D341Med (cell line): ENCODE measurements at regions not wholly inside any gene's neighbourhood (a gene's known extent, or its start where the extent isn't known, plus 50 kb on each side); places are given as distances from the start of the nearest gene placed in this dataset.
"Not testable (repeated sequence)": the region's sequence is repeated elsewhere in the genome, so short reads cannot be mapped to it uniquely, and the experiment has no call there.

ENCODE experiments used
- DNase-seq: peaks from one replicate; pipeline ENCODE4 v3.0.0; 2012; ENCODE audit warnings: low spot score

DNA sequence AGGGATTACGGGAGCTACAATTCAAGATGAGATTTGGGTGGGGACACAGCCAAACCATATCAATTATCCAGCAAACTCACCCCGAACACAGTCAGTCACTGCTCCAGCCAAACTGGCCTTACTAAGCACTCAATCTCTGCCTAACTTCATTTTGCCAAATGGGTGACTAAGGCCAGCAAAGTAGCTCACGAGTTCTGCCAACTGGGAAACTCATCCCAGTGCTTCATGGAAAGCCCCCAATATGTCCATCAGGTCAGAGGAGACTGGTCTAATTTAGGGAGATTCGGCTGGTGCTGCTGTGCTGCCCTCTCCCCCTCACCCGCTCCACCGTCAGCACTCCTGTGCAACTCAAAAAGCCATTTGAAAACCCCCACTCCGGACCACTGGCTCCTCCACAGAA, 324.0 kb downstream of the FOXO1 start:
- DNase-seq = no peak

DNA sequence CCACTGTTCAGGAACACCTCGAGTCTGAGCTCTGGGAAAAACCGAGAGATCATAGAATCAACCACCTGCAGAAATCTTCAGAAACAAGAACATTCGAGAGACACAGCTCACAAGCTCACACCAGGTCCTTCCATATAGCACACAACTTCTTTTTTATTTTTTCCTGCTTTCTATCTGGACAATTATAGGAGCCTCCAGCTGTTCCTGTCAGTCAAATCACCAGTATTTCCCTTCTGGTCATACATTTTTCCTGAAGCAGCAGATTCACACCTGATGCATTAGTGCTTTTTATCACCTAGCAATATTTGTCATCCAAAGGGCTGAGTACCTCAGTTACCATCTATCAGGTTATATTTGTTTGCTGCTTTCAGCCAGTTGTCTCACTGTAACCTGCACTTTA, 323.5 kb downstream of the FOXO1 start:
- DNase-seq = no peak

DNA sequence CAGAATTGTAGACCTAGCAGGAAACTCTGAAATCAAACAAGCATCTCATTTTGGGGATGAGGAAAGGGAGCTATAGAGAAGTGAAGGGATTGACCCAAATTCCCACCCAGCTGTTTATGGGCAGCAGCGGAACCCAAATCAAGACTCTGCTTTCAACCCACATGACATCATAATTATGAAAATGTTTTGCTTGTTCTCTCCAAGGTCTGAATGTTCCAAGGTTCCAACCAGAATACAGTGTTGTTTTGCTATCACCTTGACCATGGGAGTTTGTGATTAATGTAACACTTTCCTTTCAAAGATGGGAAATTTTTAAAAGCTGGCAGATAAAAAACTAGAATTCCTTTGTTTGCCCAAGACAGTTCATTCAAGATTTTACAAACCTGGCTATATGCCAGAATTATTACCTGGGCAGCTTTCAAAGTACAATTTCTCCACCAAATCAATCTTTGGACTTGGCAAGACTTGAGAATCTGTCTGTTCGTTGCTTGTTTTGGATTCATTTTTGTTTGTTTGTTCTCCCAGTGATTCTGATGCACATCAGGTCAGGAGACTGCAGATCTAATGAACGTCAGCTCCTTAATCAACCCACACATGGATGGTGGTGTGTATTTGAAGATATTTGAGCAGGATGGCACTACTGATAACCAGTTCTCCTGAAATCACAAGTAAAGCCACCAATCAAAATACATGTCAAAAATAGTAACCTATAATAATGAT, 322.7 kb downstream of the FOXO1 start:
- DNase-seq = no peak

DNA sequence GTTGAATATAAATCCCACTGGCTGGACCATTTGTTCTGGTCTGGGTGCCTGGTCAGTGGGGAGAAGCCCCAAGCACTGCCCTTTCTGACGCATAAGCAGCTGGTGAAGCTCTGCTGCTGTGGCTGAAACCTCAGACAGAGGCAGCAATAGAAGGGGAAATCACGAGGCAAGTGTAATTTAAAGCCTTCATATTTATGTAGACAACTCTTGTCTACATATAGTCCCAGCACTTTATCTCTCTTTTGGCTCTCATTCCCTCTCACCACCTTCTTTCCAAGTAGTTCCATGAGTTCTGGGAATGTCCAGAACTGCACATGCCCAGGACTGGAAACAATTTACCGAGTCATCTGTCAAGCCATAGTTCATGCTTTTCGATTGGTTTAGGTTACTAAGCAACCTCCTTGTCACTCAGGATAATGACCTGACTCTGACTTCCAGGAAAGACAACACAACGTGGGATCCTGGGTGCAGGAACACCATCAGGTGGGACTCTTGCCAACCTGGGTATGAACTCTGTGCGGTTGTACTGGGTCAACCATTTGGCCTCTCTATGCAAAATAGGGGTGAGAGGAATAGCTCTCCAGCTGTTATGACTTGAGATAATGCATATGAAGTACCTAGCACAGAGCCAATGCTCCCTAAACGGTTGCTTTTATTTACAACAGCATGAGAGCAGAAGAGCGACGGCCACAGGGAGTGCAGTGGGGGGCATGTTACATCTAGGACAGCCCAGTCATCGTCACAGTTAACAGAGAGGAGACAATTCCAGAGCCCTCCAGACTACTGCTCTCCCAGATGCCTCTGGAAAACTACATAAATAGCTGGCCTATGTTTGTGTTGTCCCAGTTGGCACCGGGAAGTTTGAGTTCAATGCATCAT, 321.9 kb downstream of the FOXO1 start:
- no peak for DNase-seq

DNA sequence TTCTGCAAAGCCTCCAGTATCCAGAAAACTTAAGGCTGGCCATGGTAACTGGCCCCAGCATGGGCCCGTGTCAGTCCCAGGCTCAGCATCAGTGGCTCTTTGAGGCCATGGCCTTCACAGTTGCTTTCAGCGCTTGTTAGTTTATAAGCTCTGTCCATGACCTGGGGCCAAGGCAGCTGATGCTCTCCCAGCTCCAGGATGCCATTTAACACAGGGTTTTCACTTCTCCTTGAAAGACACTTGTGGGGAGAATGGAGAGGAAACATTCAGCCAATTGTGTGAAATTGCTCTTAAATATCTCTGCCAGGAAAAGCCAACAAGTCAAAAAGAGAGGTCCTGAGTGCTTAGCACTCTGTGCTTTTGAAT, 321.3 kb downstream of the FOXO1 start:
- no peak for DNase-seq

DNA sequence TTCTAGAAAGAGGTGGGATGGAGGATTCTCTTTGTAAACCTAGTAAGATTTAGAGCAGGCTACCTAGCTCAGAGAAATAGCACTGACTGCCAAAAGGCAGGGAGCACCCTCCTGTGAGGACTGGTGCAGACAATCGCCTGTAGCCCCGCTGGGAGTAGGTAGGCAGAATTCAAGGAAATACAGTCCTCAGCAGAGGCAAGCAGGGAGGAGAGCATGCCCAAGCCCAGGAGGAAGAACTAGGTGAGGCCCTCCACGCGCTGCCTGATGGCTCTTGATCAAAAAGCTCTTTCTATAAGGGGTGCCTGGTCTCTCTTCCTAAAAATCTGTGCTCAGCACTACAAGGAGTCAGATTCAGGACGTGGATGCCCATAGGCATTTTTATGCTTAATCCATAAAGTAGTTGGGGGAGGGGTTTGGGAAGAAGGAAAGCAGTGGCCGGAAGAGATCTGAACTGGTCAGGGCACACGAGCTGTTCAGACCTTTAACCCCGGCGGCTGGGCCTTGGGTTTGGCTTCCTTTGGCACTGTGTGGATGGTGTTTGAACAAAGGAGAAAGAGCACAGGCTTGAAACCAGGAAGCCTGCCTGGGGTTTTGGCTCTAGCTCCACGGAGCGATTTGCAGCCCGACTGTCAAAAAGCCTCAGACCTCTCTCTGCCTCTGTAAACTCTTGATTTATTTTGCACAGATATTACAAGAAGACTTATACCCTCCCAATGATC, 320.6 kb downstream of the FOXO1 start:
- DNase-seq = no peak

DNA sequence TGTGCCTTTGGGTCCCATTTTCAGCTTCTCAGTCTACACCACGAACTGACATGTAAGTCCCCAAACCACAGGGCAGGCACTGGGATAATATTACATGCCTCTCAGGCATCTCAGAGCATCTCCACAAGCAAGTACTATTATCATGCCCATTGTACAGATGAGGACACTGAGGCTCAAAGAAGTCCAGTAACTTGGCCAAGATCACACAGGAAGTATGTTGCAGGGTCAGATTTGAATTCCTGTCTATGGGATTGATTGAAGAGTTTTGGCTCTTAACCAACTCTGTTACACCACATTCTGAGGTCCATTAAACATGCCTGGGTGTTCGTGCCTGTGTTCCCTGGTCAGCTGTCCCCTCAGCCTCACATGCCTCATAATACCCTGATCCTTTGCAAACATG, 319.8 kb downstream of the FOXO1 start:
- no peak for DNase-seq

DNA sequence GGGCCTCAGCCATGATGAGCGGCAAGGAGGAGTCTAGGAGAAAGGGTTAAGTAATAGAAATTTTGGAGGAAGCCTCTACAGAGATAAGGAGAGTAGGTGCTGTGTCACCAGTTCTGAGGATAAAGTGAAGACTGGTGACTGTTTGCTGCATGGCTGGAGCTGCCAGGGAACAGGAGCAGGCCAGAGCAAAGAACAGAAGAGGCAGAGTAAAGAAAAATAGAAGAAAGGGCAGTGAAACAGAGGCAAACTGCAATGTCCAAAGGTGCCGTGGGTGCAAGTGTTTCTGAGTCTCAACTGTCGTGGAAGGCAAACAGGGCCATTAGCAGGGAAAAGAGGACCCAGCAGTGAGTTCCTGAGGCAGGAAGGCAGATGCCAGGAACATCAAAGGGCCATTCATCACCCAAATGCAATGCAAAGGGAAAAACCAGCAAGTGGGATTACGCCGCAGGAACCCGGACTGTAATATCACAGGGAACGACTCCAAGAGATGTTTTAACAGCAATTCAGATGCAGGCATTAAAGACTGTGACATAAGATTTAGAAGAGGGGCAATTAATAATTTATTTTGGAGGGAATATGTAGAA, 318.3 kb downstream of the FOXO1 start:
- DNase-seq = no peak

DNA sequence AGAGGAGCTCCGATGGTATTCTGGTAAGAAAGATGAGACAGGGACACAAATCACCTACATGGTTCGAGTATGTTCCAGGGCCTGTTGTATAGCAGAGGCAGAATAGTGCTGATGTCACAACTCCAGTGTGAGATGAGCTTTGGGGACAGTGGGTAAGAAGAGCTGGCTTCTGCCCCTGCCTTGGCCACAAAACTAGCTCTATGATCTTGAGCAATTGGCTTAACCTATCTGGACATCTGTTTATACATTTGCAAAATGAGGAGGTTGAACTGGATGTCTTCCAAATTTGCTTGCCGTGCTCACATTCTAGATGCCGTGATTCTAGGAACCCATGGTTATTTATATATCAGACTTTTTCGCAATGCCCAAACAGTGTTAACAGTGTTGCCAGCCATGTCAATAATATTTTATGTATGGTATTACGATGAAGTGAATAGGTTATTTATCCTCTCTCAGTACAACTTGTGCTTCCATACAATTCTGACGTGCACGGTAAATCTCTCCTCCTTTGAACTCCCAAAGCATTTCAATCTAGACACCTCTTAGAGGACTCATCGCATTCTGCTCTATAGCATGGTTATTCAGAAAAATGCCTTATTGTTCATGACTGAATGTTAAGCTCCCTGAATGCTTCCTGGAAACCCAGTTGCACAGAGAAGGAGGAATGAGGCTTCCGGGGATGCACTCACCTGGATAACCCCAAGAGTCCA, 316.0 kb downstream of the FOXO1 start:
- DNase-seq = no peak

DNA sequence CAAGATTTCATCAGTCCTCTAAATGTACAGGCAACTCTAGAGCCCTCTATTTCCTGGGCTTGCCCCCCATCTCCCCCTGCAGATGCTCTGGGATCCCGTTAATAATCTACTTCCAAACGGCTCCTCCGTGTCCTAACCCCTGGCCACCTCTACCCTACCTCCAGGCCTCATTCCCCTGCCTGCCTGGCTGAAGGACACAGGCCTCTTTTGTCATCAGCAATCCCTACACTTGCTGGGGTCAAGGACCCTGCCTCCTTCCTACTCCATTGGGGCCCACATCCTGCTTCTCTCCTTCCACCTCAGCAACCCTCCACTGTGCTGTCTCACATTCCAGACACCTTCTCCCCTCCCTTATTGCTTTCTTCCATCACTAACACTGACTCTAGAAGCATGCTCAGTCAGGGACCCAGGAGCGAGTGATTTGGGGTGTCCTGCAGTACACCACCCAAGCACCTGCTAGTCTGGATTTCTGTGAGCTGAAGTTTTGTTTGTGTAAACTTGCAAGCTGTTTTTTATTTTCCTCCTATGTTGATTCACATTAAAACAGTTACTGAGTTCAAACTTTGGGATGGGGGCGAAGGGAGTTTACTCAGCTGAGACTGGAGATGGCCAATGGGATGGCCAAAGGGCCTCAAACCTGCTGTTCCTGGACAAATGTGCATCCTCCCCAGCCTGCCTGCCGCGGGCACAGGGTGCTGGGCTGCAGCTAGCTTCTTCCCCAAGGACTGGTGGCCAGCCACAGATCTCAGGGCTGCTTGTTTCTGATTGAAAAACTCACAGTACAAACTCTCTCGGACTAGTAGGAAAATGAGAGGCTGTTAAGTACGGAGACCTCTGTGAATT, 314.7 kb downstream of the FOXO1 start:
- no peak for DNase-seq

DNA sequence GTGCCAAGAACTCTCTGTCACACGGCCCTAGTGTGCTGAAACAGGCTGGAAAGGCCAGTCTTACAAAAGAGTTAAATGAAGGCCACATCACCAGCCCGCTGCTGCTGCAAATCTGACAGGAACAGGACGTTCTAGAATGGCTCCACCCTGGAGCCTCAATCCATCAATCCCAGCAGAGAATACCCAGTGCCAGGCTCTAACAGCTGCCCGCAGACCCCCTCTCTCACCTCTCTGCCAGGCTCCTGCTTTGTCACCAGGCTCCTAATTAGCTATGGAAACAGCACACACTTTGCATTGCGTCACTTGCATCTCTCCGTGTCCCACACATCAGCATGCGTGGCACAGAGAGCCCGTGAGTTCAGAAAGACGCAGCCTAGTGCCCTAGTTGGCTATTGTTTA, 314.1 kb downstream of the FOXO1 start:
- no peak for DNase-seq

DNA sequence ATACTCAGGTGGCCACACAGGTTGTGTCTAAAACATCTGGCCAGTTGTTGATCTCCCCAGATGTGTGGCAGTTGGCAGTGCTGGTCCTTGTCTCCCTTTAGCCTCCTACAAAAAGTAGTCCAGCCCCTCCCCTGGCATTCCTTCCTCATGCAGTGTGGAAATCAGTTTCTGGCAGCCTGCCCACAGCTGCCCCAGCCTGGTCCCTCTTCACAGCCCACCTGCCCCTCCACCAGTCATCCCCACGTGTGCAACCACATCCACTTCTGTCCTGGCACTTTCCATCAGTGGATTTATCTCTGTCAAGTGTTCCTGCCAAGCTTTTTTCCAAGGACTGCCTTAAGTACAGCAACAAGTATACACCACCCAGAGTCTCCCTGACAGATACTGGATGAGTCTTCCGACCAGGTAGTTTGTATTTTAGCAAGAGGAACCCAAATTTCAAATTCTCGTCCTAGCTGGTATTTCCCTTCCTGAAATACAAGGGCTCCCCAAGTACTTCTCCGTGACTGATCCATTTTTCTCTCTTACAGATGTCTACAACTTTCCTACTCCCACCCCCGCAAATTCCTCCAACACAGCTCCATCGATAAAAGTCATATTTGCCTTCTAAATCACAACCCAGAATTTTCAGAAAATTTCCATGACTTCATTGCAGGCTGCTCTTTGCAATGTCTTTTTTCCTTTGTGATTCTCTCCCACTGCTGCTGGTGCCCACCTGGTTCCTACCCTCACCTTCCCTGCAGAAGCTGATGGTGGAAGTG, 313.5 kb downstream of the FOXO1 start:
- no peak for DNase-seq

DNA sequence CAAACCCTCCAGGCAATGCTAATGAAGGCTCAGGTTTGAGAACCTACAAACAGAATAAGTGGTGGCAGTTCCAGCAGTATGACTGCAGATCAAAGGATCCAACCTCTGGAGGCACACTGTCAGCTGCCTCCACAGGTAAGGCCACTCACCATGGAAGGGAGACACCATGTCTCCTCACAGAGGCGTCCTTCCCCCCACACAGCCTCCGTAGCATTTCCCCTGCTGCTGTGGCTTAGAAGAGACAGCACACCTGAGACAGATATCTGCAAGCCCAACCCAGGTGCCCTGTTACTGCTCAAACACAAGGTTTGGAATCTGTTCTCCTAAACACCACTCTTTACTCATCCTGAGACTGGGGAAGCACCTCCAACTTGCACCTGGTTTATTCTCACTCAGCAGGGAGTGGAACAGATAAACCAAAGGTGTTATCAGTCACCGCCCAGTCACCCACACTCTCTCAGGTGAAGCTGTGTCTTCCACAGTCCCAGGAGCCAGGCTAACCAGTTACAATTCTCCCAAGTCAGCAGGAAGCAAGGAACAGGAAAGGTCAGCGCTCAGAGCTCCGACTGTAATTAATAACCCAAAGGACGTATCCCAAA, 311.2 kb downstream of the FOXO1 start:
- DNase-seq = no peak

DNA sequence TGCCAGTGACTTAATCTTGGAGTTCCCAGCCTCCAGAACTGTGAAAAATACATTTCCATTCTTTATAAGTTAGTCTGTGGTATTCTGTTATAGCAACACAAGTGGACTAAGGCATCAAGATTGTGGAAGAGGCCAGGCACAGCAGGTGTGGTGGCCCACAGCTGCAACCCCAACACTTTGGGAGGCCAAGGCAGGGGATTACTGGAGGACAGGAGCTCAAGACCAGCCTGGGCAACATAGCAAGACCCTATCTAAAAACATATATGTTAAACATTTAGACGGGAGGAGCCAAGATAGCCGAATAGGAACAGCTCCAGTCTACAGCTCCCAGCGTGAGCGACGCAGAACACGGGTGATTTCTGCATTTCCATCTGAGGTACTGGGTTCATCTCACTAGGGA, 310.4 kb downstream of the FOXO1 start:
- DNase-seq = no peak

DNA sequence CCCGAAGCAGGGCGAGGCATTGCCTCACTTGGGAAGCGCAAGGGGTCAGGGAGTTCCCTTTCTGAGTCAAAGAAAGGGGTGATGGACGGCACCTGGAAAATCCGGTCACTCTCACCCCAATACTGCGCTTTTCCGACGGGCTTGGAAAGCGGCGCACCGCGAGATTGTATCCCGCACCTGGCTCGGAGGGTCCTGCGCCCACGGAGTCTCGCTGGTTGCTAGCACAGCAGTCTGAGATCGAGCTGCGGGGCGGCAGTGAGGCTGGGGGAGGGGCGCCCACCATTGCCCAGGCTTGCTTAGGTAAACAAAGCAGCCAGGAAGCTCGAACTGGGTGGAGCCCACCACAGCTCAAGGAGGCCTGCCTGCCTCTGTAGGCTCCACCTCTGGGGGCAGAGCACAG, 310.0 kb downstream of the FOXO1 start:
- not testable (repeated sequence) for DNase-seq

DNA sequence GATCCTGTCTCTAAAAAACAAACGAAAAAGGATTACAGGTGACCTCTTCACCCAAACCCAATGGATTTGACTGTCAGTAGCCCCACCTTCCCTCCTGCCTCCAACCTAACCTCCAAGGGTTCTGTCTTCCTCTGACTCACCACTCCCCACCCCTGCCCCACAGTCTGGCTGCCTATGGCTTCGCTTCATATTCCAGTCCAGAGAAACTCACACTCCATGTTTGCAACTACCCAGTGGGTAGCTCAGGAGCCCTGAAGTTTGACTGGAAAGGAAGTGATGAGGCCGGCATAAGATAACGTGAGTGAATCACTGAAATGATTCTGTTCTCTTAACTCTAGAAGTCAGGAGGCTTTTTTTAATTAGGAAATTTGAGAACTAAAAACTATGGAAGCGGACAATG, 303.9 kb downstream of the FOXO1 start:
- DNase-seq = no peak

DNA sequence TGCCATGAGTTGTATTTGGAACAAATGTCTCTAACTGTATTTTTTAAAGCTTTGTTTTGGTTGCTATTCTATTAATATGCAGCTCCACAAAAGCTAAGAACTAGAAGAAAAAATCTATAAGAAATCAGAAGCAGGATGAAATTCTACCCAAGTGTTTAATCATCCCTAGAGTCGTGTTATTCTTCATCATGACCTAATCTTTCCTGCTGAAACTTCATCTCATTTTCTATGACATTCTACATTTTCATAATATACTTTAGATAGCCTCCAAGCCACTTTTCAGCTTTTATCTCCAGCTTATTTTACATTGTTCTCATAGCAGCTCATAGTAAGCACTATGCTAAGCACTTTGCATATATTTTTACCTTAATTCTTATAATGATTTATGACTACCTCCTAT, 302.8 kb downstream of the FOXO1 start:
- no peak for DNase-seq

DNA sequence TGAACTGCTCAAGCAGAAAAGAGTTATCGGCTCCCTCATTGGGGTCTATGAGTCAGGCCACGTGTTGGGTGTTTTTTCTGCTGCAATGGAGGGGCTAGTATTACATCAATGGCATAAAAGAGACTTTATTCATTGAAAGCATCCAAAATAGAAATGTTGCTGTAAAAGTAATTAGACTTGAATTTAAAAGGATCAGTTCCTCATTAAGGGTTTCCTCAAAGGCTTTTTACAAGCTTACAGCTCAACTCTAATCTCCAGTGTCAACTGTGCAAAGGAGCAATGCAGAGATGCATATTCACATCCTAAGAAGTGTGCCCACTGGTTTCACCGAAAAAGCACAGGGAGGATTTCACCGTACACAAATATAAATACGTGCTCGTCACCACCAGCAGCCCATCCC, 300.3 kb downstream of the FOXO1 start:
- no peak for DNase-seq

DNA sequence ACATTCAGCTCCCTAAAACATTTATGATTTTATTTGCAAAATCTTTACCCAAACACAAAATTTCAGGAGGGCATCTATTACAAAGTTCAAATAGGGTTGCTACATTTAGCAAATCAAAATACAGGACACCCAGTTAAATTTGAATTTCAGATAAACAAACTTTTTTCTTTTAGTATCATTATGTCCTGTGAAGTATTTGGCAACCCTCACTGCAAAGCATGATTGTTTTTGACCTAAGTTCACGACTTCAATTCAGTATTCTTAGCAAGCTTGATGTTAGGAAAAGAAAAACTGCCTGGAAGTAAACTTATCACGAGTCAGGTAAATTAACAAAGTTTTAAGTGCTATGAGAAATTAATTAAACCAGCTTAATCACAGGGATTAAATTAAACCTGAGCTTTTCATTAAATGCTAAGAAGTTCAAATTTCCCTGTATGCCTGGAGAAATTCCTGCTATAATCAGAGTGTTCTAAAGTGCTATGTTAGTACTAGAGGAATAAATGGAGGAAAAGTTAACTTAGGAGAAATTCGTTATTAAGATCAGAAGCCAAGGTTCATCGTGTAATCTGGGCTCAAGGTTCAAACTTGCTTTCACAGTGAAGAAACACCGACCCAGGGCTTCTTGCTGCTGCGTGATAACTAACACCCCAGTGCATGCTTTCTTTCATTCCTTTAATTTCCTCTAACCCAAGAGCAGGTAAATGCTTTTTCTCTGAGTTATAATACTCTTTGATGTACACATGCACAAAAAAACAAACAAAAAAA, 298.1 kb downstream of the FOXO1 start:
- no peak for DNase-seq
